CD4-positive, alpha-beta T cell (primary cell): ENCODE measurements at regions not wholly inside any gene's neighbourhood (a gene's known extent, or its start where the extent isn't known, plus 50 kb on each side); places are given as distances from the start of the nearest gene placed in this dataset.
"Not testable (repeated sequence)": the region's sequence is repeated elsewhere in the genome, so short reads cannot be mapped to it uniquely, and the experiment has no call there.

ENCODE experiments used
- ATAC-seq: fragments of 200-7000 bp; cut with Tn5 transposase; one replicate; pipeline ENCODE4 v1.10.0; 2022; ENCODE audit warnings: mild to moderate bottlenecking; ENCODE audit not compliant: poor library complexity
- CTCF ChIA-PET: fragments of 350-600 bp; sonication (Branson Sonifier 250); formaldehyde crosslinking; loops from one replicate; lab custom pipeline; 2021; ENCODE audit warnings: antibody characterized with exemption, inconsistent platforms; lab: Charles Lee
- POLR2A ChIA-PET: fragments of 350-600 bp; sonication (Branson Sonifier 250); formaldehyde crosslinking; loops from one replicate; lab custom pipeline; 2021; ENCODE audit warnings: antibody characterized with exemption, inconsistent platforms; lab: Charles Lee
- DNase-seq, 14 experiments: peaks; one replicate each; pipeline ENCODE4 v3.0.0-alpha.2; 2013 to 2020; ENCODE audit warnings: mixed read lengths in 2 of 14
- H3K27ac ChIP-seq, 2 donors: one replicate each; pipeline versions ENCODE4 v1.5.1 to v1.7.0; 2013; ENCODE audit warnings: low read length in 2 of 2, low read depth in 1 of 2, mild to moderate bottlenecking in 1 of 2
- H3K27me3 ChIP-seq, 2 experiments: 1 replicate in 1 of 2; 2 replicates in 1 of 2; pipeline versions ENCODE4 v1.6.1 to v1.7.0; 2013; ENCODE audit warnings: low read length in 2 of 2, control low read depth in 1 of 2, mild to moderate bottlenecking in 1 of 2, moderate library complexity in 1 of 2; ENCODE audit not compliant: insufficient read depth in 2 of 2, control insufficient read depth in 1 of 2
- H3K36me3 ChIP-seq: one replicate; pipeline ENCODE4 v1.6.1; 2013; ENCODE audit warnings: low read length, control low read depth; ENCODE audit not compliant: insufficient read depth
- H3K4me1 ChIP-seq: one replicate; pipeline ENCODE4 v1.6.1; 2013; ENCODE audit warnings: low read length, control low read depth; ENCODE audit not compliant: insufficient read depth
- H3K4me3 ChIP-seq: one replicate; pipeline ENCODE4 v1.5.1; 2013; ENCODE audit warnings: mild to moderate bottlenecking, low read length, moderate library complexity
- H3K9me3 ChIP-seq, 2 experiments: 1 replicate in 1 of 2; 2 replicates in 1 of 2; pipeline versions ENCODE4 v1.6.1 to v1.7.0; 2013; ENCODE audit warnings: low read length in 2 of 2, mild to moderate bottlenecking in 2 of 2, control low read depth in 1 of 2, moderate library complexity in 1 of 2; ENCODE audit not compliant: control insufficient read depth in 1 of 2, insufficient read depth in 1 of 2
- H3K27ac Mint-ChIP-seq: one replicate; pipeline ENCODE4 v1.8.0; 2020; ENCODE audit warnings: mixed read lengths
- H3K27me3 Mint-ChIP-seq: one replicate; pipeline ENCODE4 v1.8.0; 2021; ENCODE audit warnings: mixed read lengths
- H3K36me3 Mint-ChIP-seq: one replicate; pipeline ENCODE4 v1.8.0; 2021; ENCODE audit warnings: low read depth, mixed read lengths
- H3K4me1 Mint-ChIP-seq: one replicate; pipeline ENCODE4 v1.8.0; 2021; ENCODE audit warnings: low read depth, mixed read lengths
- H3K4me3 Mint-ChIP-seq: one replicate; pipeline ENCODE4 v1.8.0; 2020; ENCODE audit warnings: mild to moderate bottlenecking, mixed read lengths
- H3K9me3 Mint-ChIP-seq: one replicate; pipeline ENCODE4 v1.8.0; 2020; ENCODE audit warnings: mixed read lengths
- intact Hi-C, 2 experiments: fragments of 100-400 bp; cut with DNase I in 1 of 2; cut with micrococcal nuclease in 1 of 2; formaldehyde crosslinking; loops; one replicate each; pipeline versions ENCODE4 v1.15.1 to v1.9.0; 2023 to 2025; cut with DNase I, micrococcal nuclease
- TF ChIP-seq, protein P1 (sequence below): fragments of 200-600 bp; IDR thresholded peaks from one replicate; pipeline ENCODE4 v1.8.0; 2022; ENCODE audit warnings: antibody characterized with exemption, mild to moderate bottlenecking

DNA sequence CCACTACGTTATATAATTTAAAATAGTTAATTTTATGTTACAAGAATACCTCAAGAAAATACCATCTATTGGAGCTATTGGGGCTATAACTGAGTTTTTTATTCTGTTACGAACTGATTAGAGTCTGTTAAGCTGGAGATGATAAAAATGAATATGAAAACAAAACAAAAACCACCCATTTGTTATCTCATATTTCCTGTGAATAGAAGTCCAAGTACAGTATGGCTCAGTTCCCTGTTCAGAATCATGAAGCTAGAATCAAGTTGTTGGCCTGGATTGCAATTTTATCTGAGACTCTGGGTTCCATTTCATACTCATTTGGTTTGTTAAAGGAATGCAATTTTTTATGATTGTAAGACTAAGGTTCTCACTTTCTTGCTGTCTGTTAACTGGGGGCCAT lies 319.1 kb upstream of the PCDH18 start:
- Mint-ChIP-seq H3K36me3 (no peaks in the 10 kb centered on the region), H3K4me3 (no peak overlapping the region), H3K4me1 (no peaks in the 10 kb centered on the region), H3K9me3 (peaks cover 6% of the 10 kb centered on the region), H3K27ac (no peak overlapping the region), H3K27me3 (no peaks in the 10 kb centered on the region)
- Histone ChIP-seq H3K9me3 (peaks cover 0 to 10% of the 10 kb centered on the region in 2 experiments), H3K36me3 (no peaks in the 10 kb centered on the region), H3K4me1 (no peaks in the 10 kb centered on the region), H3K27ac (no peak overlapping the region), H3K4me3 (no peak overlapping the region), H3K27me3 (no peaks in the 10 kb centered on the region)
- ChIA-PET POLR2A (no interaction called here), CTCF (no interaction called here)
- TF ChIP-seq, protein P1, sequence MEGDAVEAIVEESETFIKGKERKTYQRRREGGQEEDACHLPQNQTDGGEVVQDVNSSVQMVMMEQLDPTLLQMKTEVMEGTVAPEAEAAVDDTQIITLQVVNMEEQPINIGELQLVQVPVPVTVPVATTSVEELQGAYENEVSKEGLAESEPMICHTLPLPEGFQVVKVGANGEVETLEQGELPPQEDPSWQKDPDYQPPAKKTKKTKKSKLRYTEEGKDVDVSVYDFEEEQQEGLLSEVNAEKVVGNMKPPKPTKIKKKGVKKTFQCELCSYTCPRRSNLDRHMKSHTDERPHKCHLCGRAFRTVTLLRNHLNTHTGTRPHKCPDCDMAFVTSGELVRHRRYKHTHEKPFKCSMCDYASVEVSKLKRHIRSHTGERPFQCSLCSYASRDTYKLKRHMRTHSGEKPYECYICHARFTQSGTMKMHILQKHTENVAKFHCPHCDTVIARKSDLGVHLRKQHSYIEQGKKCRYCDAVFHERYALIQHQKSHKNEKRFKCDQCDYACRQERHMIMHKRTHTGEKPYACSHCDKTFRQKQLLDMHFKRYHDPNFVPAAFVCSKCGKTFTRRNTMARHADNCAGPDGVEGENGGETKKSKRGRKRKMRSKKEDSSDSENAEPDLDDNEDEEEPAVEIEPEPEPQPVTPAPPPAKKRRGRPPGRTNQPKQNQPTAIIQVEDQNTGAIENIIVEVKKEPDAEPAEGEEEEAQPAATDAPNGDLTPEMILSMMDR, result no peak
- ATAC-seq, result no peak
- intact Hi-C loops, result no loop called here
- no peak for DNase-seq

DNA sequence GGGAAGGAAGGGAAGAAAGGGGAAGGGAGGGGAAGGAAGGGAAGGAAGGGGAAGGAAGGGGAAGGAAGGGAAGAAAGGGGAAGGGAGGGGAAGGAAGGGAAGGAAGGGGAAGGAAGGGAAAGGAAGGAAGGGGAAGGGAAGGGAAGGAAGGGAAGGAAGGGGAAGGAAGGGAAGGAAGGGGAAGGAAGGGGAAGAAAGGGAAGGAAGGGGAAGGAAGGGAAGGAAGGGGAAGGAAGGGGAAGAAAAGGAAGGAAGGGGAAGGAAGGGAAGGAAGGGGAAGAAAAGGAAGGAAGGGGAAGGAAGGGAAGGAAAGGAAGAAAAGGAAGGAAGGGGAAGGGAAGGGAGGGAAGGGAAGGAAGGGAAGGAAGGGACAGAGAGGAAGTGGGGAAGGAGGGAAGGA lies 295.7 kb upstream of the PCDH18 start:
- H3K4me1 Mint-ChIP-seq, H3K27ac ChIP-seq, H3K36me3 Mint-ChIP-seq, intact Hi-C loops, H3K9me3 ChIP-seq, ATAC-seq, H3K4me1 ChIP-seq, H3K27me3 ChIP-seq, H3K27me3 Mint-ChIP-seq, H3K4me3 Mint-ChIP-seq, POLR2A ChIA-PET, H3K27ac Mint-ChIP-seq, H3K36me3 ChIP-seq, H3K4me3 ChIP-seq, CTCF ChIA-PET, H3K9me3 Mint-ChIP-seq, DNase-seq: not testable (repeated sequence)

DNA sequence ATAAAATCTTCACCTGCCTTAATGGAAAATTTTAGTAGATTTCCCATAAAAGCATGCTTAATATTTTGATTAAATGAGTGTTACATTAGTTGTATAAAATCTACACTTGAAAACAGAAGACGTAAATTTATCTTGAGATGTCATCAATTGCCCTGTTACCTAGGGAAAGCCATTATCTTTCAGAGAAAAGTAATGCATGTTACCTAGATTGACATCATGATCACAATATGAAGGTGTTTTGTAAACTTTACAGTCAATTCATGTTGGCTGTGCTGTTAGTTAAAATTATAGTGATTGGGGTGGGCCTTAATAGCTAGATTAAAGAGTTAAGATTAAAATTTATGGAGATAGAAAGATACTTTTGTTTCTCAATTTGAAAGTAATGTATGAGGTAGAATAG lies 293.2 kb upstream of the PCDH18 start:
- CTCF ChIA-PET, result no interaction called here
- TF ChIP-seq, protein P1, result no peak
- Histone ChIP-seq H3K36me3 (no peaks in the 10 kb centered on the region), H3K27me3 (no peaks in the 10 kb centered on the region), H3K27ac (no peak overlapping the region), H3K4me1 (no peaks in the 10 kb centered on the region), H3K9me3 (peaks cover 6 to 7% of the 10 kb centered on the region in 2 experiments), H3K4me3 (no peak overlapping the region)
- H3K27ac Mint-ChIP-seq, result no peak overlapping the region
- intact Hi-C loops, result no loop called here
- DNase-seq, result no peak
- H3K4me3 Mint-ChIP-seq, result no peak overlapping the region
- POLR2A ChIA-PET, result no interaction called here
- ATAC-seq, result no peak
- H3K36me3 Mint-ChIP-seq, result no peaks in the 10 kb centered on the region
- H3K27me3 Mint-ChIP-seq, result no peaks in the 10 kb centered on the region
- no peaks in the 10 kb centered on the region for H3K4me1 Mint-ChIP-seq
- H3K9me3 Mint-ChIP-seq, result no peaks in the 10 kb centered on the region

DNA sequence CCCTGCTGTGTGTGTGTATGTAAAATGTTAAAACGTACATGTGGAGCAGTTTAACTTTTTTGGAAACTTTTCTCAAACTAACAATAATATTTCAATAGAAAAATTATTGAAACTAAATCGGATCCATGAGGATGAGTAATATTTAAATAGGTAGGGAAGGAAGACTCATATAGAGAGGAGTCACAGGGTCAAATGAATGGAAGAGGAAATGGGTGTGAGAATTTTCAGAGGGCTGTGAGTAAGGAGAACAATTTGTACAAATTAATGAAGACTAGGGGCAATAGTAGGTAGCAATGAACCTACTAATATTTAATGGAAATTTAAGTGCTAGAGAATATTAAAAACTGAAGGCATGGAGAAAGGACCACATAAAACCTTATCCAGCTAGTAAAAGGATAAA lies 290.7 kb upstream of the PCDH18 start:
- TF ChIP-seq, protein P1, result no peak
- Mint-ChIP-seq H3K27ac (no peak overlapping the region), H3K9me3 (peaks cover 3% of the 10 kb centered on the region), H3K36me3 (no peaks in the 10 kb centered on the region), H3K27me3 (no peaks in the 10 kb centered on the region), H3K4me3 (no peak overlapping the region), H3K4me1 (no peaks in the 10 kb centered on the region)
- CTCF ChIA-PET, result no interaction called here
- no peaks in the 10 kb centered on the region for H3K4me1 ChIP-seq
- ATAC-seq, result no peak
- H3K27me3 ChIP-seq, result no peaks in the 10 kb centered on the region
- no peak overlapping the region for H3K27ac ChIP-seq
- no peak overlapping the region for H3K4me3 ChIP-seq
- peaks cover 0 to 7% of the 10 kb centered on the region in 2 experiments for H3K9me3 ChIP-seq
- no peaks in the 10 kb centered on the region for H3K36me3 ChIP-seq
- DNase-seq, result no peak
- intact Hi-C loops, result no loop called here
- POLR2A ChIA-PET, result no interaction called here
